WTC11 (cell line): ENCODE measurements at regions not wholly inside any gene's neighbourhood (a gene's known extent, or its start where the extent isn't known, plus 50 kb on each side); places are given as distances from the start of the nearest gene placed in this dataset.

Experiments
- ATAC-seq: fragments of 200-7000 bp; cut with Tn5 transposase; 2 replicates; pipeline ENCODE4 v1.10.0; 2021; ENCODE audit warnings: mild to moderate bottlenecking, moderate library complexity
- CTCF ChIA-PET: fragments of 300-600 bp; sonication (Branson Sonifier 250); formaldehyde crosslinking; loops from one replicate; lab custom pipeline; 2021; ENCODE audit warnings: antibody characterized with exemption; lab: Charles Lee
- POLR2A ChIA-PET: fragments of 350-600 bp; sonication (Branson Sonifier 250); formaldehyde crosslinking; loops from one replicate; lab custom pipeline; 2021; ENCODE audit warnings: antibody characterized with exemption; lab: Charles Lee
- DNase-seq: peaks from one replicate; pipeline ENCODE4 v3.0.0; 2021; ENCODE audit warnings: low spot score
- H3K27ac Mint-ChIP-seq: 2 replicates; pipeline ENCODE4 v1.8.0; 2021; ENCODE audit warnings: mixed read lengths
- H3K27me3 Mint-ChIP-seq: 2 replicates; pipeline ENCODE4 v1.8.0; 2021; ENCODE audit warnings: low read depth, mild to moderate bottlenecking, moderate library complexity, mixed read lengths
- H3K36me3 Mint-ChIP-seq: 2 replicates; pipeline ENCODE4 v1.8.0; 2021; ENCODE audit warnings: mixed read lengths
- H3K4me1 Mint-ChIP-seq: 2 replicates; pipeline ENCODE4 v1.8.0; 2022; ENCODE audit warnings: mixed read lengths
- H3K4me3 Mint-ChIP-seq: 2 replicates; pipeline ENCODE4 v1.8.0; 2021; ENCODE audit warnings: mild to moderate bottlenecking, moderate library complexity, mixed read lengths
- H3K9me3 Mint-ChIP-seq: 2 replicates; pipeline ENCODE4 v1.8.0; 2021; ENCODE audit warnings: mixed read lengths
- E2F1 ChIP-seq: sonication (generic); formaldehyde crosslinking; IDR thresholded peaks from 2 replicates; pipeline ENCODE4 v1.8.0; 2022; ENCODE audit warnings: mild to moderate bottlenecking, missing genetic modification reagents
- ELF4 ChIP-seq: sonication (generic); formaldehyde crosslinking; IDR thresholded peaks from 2 replicates; pipeline ENCODE4 v1.8.1; 2022; ENCODE audit warnings: low read depth, mild to moderate bottlenecking, moderate library complexity, missing genetic modification reagents
- FOXJ3 ChIP-seq: sonication (generic); formaldehyde crosslinking; IDR thresholded peaks from 2 replicates; pipeline ENCODE4 v1.9.0; 2021; ENCODE audit warnings: missing genetic modification reagents, mild to moderate bottlenecking, borderline replicate concordance
- FOXP1 ChIP-seq: sonication (generic); formaldehyde crosslinking; IDR thresholded peaks from 2 replicates; pipeline ENCODE4 v1.8.0; 2022; ENCODE audit warnings: missing genetic modification reagents, mild to moderate bottlenecking, moderate library complexity, borderline replicate concordance
- FOXP4 ChIP-seq: sonication (generic); formaldehyde crosslinking; IDR thresholded peaks from 2 replicates; pipeline ENCODE4 v1.8.0; 2022; ENCODE audit warnings: mild to moderate bottlenecking, missing genetic modification reagents
- HMGXB4 ChIP-seq: sonication (generic); formaldehyde crosslinking; IDR thresholded peaks from 2 replicates; pipeline ENCODE4 v1.8.1; 2023; ENCODE audit warnings: mild to moderate bottlenecking, moderate library complexity, missing genetic modification reagents
- MLX ChIP-seq: sonication (generic); formaldehyde crosslinking; IDR thresholded peaks from 2 replicates; pipeline ENCODE4 v1.8.1; 2023; ENCODE audit warnings: mild to moderate bottlenecking, missing genetic modification reagents, moderate library complexity
- MYBL2 ChIP-seq: sonication (generic); formaldehyde crosslinking; IDR thresholded peaks from 2 replicates; pipeline ENCODE4 v1.8.1; 2023; ENCODE audit warnings: mild to moderate bottlenecking, moderate library complexity, missing genetic modification reagents
- NR3C1 ChIP-seq: sonication (generic); formaldehyde crosslinking; conservative IDR thresholded peaks from 2 replicates; pipeline ENCODE4 v1.8.1; 2023; ENCODE audit warnings: low read depth, mild to moderate bottlenecking, missing genetic modification reagents
- PREB ChIP-seq: sonication (generic); formaldehyde crosslinking; IDR thresholded peaks from 2 replicates; pipeline ENCODE4 v1.8.1; 2022; ENCODE audit warnings: mild to moderate bottlenecking, missing genetic modification reagents, moderate library complexity, borderline replicate concordance
- RORB ChIP-seq: fragments of 250-450 bp; sonication (Bioruptor Pico); IDR thresholded peaks from 2 replicates; pipeline ENCODE4 v1.9.0; 2021; ENCODE audit warnings: mild to moderate bottlenecking
- ZNF281 ChIP-seq: sonication (generic); formaldehyde crosslinking; IDR thresholded peaks from 2 replicates; pipeline ENCODE4 v1.8.0; 2023; ENCODE audit warnings: mild to moderate bottlenecking, missing genetic modification reagents
- ZNF396 ChIP-seq: fragments of 250-450 bp; sonication (Bioruptor Pico); IDR thresholded peaks from 2 replicates; pipeline ENCODE4 v1.8.0; 2021; ENCODE audit warnings: mild to moderate bottlenecking, moderate library complexity, borderline replicate concordance
- ZNF532 ChIP-seq: fragments of 250-450 bp; sonication (Bioruptor Pico); IDR thresholded peaks from 2 replicates; pipeline ENCODE4 v1.9.0; 2021; ENCODE audit warnings: mild to moderate bottlenecking, borderline replicate concordance
- ZNF671 ChIP-seq: fragments of 250-450 bp; sonication (Bioruptor Pico); IDR thresholded peaks from 2 replicates; pipeline ENCODE4 v1.8.0; 2021; ENCODE audit warnings: mild to moderate bottlenecking

- no peak for TF ChIP-seq PREB (CRISPR knock-in tag)
- no peak for TF ChIP-seq ZNF396 (CRISPR knock-in tag)
- no peak for TF ChIP-seq NR3C1
- TF ChIP-seq E2F1 (CRISPR knock-in tag): no peak
- TF ChIP-seq FOXP1 (CRISPR knock-in tag): no peak
Observed at GRCh38 chr11:97163631-97164191, 773.9 kb downstream of the JRKL start (continued).

GRCh38 chr11:97201743-97202612 lies 812.2 kb downstream of the JRKL start:
- H3K27me3 Mint-ChIP-seq: no peaks in the 10 kb centered on the region
- peaks cover 15% of the 10 kb centered on the region for H3K4me1 Mint-ChIP-seq
- ATAC-seq (no peak), DNase-seq (no peak)
- H3K36me3 Mint-ChIP-seq: peaks cover 2% of the 10 kb centered on the region
- TF ChIP-seq FOXP4 (CRISPR knock-in tag) (no peak), HMGXB4 (CRISPR knock-in tag) (no peak), ZNF532 (CRISPR knock-in tag) (no peak), ZNF671 (CRISPR knock-in tag) (no peak), MYBL2 (CRISPR knock-in tag) (no peak), MLX (no peak), ZNF281 (CRISPR knock-in tag) (no peak), FOXJ3 (no peak), RORB (no peak), ELF4 (no peak)
- CTCF ChIA-PET: interaction anchor here (0.6 to 1.8 kb wide), 6 partner anchors 9 to 738 kb away, joined by 3 to 5 read pairs (median 3); no protein-coding TSS in a partner anchor
- peaks cover 19% of the 10 kb centered on the region for H3K9me3 Mint-ChIP-seq
- peak overlapping the region; percentile 50 for H3K27ac Mint-ChIP-seq
- H3K4me3 Mint-ChIP-seq: no peak overlapping the region
- POLR2A ChIA-PET: interaction anchor here (0.5 kb wide), 1 partner anchor 738 kb away, joined by 3 read pairs; no protein-coding TSS in a partner anchor
